Colon (tissue), 2 donors: ENCODE measurements at regions not wholly inside any gene's neighbourhood (a gene's known extent, or its start where the extent isn't known, plus 50 kb on each side); places are given as distances from the start of the nearest gene placed in this dataset.
"Not testable (repeated sequence)": the region's sequence is repeated elsewhere in the genome, so short reads cannot be mapped to it uniquely, and the experiment has no call there.

Source experiments
- FAIRE-seq: peaks from 2 replicates; lab custom pipeline; 2012; peaks lifted over from hg19 to GRCh38; lab: Jason Lieb, UNC
- donor health status: control.
- donor health status: control.

DNA sequence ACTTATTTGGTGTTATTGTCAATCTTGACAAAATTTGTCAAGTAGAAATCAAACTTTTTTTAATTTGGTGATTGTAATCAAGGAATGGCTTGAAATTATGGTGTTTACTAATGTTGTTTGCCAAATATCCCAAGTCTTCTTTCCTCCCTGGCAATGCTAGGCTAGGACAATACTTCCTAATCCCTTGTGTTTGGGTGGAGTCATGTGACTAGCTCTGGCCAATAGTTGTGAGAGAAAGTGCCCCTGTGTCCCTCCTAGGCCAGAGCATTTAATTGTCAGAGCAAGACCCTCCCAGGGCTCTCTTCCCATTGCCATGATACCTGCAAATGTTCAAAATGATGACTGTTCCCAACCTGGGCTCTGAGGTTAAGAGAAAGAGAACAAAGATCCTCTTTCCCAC lies 132.7 kb downstream of the ANXA2 start:
- no peak for FAIRE-seq

- FAIRE-seq = no peak
Measured at GRCh38 chr15:60272623-60273022, 125.2 kb downstream of the ANXA2 start.

DNA sequence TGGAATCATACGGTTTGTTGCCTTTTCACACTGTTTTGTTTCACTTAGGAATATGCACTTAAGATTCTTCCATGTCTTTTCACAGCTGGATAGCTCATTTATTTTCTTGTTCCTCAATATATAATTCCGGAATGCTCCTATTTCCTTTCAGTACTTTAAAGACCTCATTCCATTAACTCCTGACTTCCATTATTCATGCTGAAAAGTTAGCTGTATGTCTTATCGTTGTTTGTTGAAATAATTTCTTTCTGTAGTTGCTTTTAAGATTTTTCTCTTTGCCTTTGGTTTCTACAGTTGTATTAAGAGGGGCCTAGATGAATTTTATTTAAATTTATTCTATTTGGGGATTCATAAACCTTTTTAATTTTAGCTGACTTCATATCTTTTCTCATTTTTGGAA lies 122.2 kb downstream of the ANXA2 start:
- no peak for FAIRE-seq

DNA sequence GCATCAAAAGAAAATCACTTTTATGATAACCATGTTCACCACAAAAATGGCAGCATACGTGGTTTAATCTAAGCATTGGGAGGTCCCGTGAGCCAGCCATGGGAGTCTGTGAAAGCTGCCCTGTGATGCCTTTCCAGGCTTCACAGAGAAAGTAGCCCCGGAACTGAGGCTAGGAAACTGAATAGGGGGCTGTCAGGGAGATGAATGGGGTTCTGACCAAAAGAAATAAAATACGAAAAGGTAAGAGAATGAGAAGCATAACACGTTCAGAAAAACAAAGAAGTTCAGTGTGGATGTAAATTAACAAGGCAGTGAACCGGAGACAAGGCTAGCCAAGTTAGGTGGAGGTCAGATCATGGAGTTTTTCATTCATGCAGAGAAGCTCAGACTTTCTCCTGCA lies 118.9 kb downstream of the ANXA2 start:
- no peak for FAIRE-seq

DNA sequence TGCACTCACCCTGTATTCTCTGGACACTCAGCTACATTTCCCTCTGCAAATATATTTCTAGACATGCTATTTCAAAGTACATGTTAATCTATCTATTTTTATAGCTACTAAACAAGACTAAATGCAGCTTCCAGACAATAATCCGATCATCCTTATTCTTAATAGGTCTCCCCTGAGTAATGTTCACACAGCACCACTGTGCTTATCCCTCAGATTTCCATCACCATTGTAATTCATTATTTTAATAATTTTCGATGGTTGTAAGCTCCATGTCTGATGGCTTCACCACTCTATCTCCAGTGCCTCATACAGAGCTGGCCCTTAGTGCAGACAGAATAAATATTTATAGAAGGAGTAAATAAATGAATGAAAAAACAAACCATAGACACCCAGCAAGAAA lies 117.5 kb downstream of the ANXA2 start:
- no peak for FAIRE-seq

DNA sequence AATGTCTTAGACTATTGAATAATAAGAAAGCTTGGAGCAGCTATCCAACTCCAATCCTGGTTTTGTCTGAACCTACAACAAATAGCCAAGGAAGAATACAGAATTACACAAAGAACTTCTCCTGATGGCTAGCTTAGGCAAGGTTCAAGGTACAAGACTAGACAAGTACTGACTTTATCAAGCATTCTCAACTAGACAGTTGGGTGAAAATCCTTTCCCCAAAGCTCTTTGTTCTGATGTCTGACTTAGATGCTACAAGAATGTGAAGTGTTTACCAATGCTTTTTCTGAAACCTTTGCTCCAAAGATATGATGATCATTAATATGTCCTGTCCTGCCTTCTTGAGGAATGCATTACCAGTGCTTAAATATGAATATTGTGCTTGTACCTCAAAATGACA lies 113.8 kb downstream of the ANXA2 start:
- no peak for FAIRE-seq

DNA sequence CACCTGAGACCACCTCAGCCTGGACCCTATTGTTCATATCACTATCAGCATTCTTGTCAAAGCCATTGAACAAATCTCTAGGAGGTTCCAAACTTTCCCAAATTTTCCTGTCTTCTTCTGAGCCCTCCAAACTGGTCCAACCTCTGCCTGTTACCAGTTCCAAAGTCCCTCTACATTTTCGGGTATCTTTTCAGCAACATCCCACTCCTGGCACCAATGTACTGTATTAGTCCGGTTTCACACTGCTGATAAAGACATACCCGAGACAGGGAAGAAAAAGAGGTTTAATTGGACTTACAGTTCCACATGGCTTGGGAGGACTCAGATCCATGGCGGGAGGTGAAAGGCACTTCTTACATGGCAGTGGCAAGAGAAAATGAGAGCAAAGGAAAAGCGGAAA lies 101.9 kb downstream of the ANXA2 start:
- not testable (repeated sequence) for FAIRE-seq

GRCh38 chr15:60297047-60297446 lies 100.7 kb downstream of the ANXA2 start:
- no peak for FAIRE-seq
